C1 segment of cervical spinal cord (tissue), 14 donors: ENCODE measurements at regions not wholly inside any gene's neighbourhood (a gene's known extent, or its start where the extent isn't known, plus 50 kb on each side); places are given as distances from the start of the nearest gene placed in this dataset.
"Not testable (repeated sequence)": the region's sequence is repeated elsewhere in the genome, so short reads cannot be mapped to it uniquely, and the experiment has no call there.

Experiments used
- DNase-seq, 14 donors: peaks; one replicate each; lab custom pipeline; 2025; lab: John Stamatoyannopoulos, UW

GRCh38 chr10:2921956-2922680 is 145.2 kb upstream of the PFKP start:
- no peak for DNase-seq

- no peak for DNase-seq
Measured at GRCh38 chr10:2920637-2921036, 146.7 kb upstream of the PFKP start.

GRCh38 chr10:2920168-2920567 is 147.2 kb upstream of the PFKP start:
- no peak for DNase-seq

- DNase-seq = no peak
Measured at GRCh38 chr10:2919016-2919415, 148.3 kb upstream of the PFKP start.

GRCh38 chr10:2918489-2918888 is 148.9 kb upstream of the PFKP start:
- no peak for DNase-seq

GRCh38 chr10:2917926-2918325 is 149.4 kb upstream of the PFKP start:
- no peak for DNase-seq

GRCh38 chr10:2915412-2915811 is 151.9 kb upstream of the PFKP start:
- DNase-seq = no peak

- no peak for DNase-seq
Measured at GRCh38 chr10:2914741-2915140, 152.6 kb upstream of the PFKP start.

GRCh38 chr10:2913474-2913873 is 153.9 kb upstream of the PFKP start:
- DNase-seq = no peak

- no peak for DNase-seq
Measured at GRCh38 chr10:2910656-2911055, 156.7 kb upstream of the PFKP start.

- no peak for DNase-seq
Measured at GRCh38 chr10:2909921-2910320, 157.4 kb upstream of the PFKP start.

- no peak for DNase-seq
Measured at GRCh38 chr10:2908851-2909630, 158.3 kb upstream of the PFKP start.

- no peak for DNase-seq
Measured at GRCh38 chr10:2906974-2907373, 160.4 kb upstream of the PFKP start.

GRCh38 chr10:2905851-2906250 is 161.5 kb upstream of the PFKP start:
- DNase-seq = no peak

- no peak for DNase-seq
Measured at GRCh38 chr10:2900530-2900929, 166.8 kb upstream of the PFKP start.

- DNase-seq = no peak
Measured at GRCh38 chr10:2899246-2899951, 167.9 kb upstream of the PFKP start.

GRCh38 chr10:2898509-2898860 is 168.9 kb upstream of the PFKP start:
- no peak for DNase-seq

GRCh38 chr10:2897619-2898508 is 169.5 kb upstream of the PFKP start:
- no peak for DNase-seq

GRCh38 chr10:2896334-2896733 is 171.0 kb upstream of the PFKP start:
- not testable (repeated sequence) for DNase-seq

- peak in 2 of 14 donors; percentile 12 to 15 for DNase-seq
Measured at GRCh38 chr10:2895594-2896196, 171.7 kb upstream of the PFKP start.

- DNase-seq = no peak
Measured at GRCh38 chr10:2893991-2894390, 173.4 kb upstream of the PFKP start.
